Adrenal gland (tissue), 9 donors: ENCODE measurements at regions not wholly inside any gene's neighbourhood (a gene's known extent, or its start where the extent isn't known, plus 50 kb on each side); places are given as distances from the start of the nearest gene placed in this dataset.
"Not testable (repeated sequence)": the region's sequence is repeated elsewhere in the genome, so short reads cannot be mapped to it uniquely, and the experiment has no call there.

ENCODE experiments used
- DNase-seq, 7 donors: peaks; one replicate each; pipeline ENCODE4 v3.0.0-alpha.2; 2019 to 2020
- H3K27ac ChIP-seq, 5 donors: fragments of 200-600 bp; sonication (generic) in 4 of 5; 1 replicate in 3 of 5; 2 replicates in 2 of 5; pipeline versions ENCODE4 v1.5.1 to v1.8.0; 2016 to 2020; ENCODE audit warnings: mild to moderate bottlenecking in 1 of 5
- H3K27me3 ChIP-seq: fragments of 200-600 bp; 2 replicates; pipeline ENCODE4 v1.8.0; 2021
- H3K36me3 ChIP-seq, 2 donors: fragments of 200-600 bp; replicated peaks in 1 of 2; 1 replicate in 1 of 2; 2 replicates in 1 of 2; pipeline versions ENCODE4 v1.5.1 to v1.8.0; 2018 to 2022
- H3K4me1 ChIP-seq, 2 donors: fragments of 200-600 bp; replicated peaks in 1 of 2; 1 replicate in 1 of 2; 2 replicates in 1 of 2; pipeline versions ENCODE4 v1.5.1 to v1.8.0; 2018 to 2021
- H3K4me3 ChIP-seq, 4 donors: fragments of 200-600 bp; sonication (generic) in 3 of 4; one replicate each; pipeline ENCODE4 v1.5.1; 2016 to 2018
- H3K9me3 ChIP-seq, 3 donors: fragments of 200-600 bp; sonication (generic) in 1 of 3; replicated peaks in 1 of 3; 1 replicate in 2 of 3; 2 replicates in 1 of 3; pipeline versions ENCODE4 v1.5.1 to v1.8.0; 2016 to 2021
- CTCF ChIP-seq, 6 experiments: fragments of 450-650 bp in 4 of 6; fragments of 200-600 bp in 2 of 6; sonication (generic) in 1 of 6; IDR thresholded peaks; 1 replicate in 5 of 6; 2 replicates in 1 of 6; pipeline versions ENCODE4 v1.5.1 to v1.8.0; 2016 to 2021; ENCODE audit warnings: antibody characterized with exemption in 6 of 6, mild to moderate bottlenecking in 2 of 6, moderate library complexity in 1 of 6
- POLR2A ChIP-seq, 2 donors: fragments of 450-650 bp; IDR thresholded peaks; one replicate each; pipeline ENCODE4 v1.6.1; 2017; ENCODE audit warnings: antibody characterized with exemption in 2 of 2, mild to moderate bottlenecking in 2 of 2, moderate library complexity in 1 of 2
- WGBS, 4 donors: extraction: QIAGEN DNeasy Blood & Tissue Kit in 2 of 4; methylation state at CpG; one replicate each; pipeline versions ENCODE4 v1.1.5 to v1.1.7; 2013 to 2017; 5-methylcytosine and 5-hydroxymethylcytosine counted together
- intact Hi-C, 2 donors: fragments of 100-400 bp; cut with DNase I; formaldehyde crosslinking; loops; one replicate each; pipeline versions ENCODE4 v1.14.1 to v1.15.0; 2022 to 2023
- donor health status: healthy with polysubstance abuse.
- donor health status: Bipolar disorder and iron deficiency.
- donor health status: DM: yes; HTN: yes; CAD: no.
- donor health status: DM: no; HTN: no; CAD: no.
- donor health status: DM: no; HTN: no; CAD: no.

DNA sequence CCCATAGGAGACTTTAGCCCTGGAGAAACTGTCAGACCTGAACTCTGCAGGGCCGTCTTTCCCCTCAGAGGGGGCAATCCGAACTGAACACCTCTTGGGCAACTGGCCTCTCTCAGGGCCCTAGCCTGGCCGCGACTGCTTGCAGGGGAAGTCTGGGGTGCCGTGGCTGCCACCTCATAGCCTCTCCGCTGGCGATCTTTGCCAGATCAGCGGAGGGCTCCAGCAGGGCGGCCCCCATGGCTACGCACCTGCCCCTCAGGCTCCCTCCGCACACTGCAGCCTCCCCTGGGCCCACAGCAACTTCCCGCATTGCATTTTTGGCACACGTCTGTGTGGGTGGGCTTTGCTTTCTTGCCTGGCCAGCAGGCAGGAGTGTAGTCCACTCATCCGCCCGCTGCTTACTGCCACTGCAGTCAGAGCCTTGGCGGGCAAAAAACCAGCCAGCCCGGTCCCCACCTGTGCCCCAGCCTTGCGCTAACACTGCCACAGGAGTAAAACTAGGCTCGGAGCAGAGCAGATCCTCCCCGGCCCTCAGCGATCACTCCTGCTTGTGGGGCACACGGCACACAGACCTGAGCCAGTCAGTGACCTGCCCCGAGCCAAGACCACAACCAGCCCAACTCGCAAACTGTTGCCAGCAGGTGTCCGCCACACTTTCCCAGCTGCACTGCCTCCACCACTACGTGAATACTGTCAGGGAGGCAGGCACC, 266.8 kb upstream of the CBLB start:
- H3K9me3 ChIP-seq: no peaks in the 10 kb centered on the region
- no peaks in the 10 kb centered on the region for H3K27me3 ChIP-seq
- no peak for DNase-seq
- peaks cover 6 to 9% of the 10 kb centered on the region in 2 donors for H3K4me1 ChIP-seq
- no peak overlapping the region for H3K27ac ChIP-seq
- H3K36me3 ChIP-seq: no peaks in the 10 kb centered on the region
- H3K4me3 ChIP-seq: no peak overlapping the region
- intact Hi-C loops: no loop called here
- TF ChIP-seq CTCF (IDR thresholded peaks at IDR 0.05): no peak
- TF ChIP-seq POLR2A (IDR thresholded peaks at IDR 0.05): no peak
- WGBS, 4 donors: 93 to 96% (median 95%) methylated on average over 5 to 26 of the region's 26 CpGs

DNA sequence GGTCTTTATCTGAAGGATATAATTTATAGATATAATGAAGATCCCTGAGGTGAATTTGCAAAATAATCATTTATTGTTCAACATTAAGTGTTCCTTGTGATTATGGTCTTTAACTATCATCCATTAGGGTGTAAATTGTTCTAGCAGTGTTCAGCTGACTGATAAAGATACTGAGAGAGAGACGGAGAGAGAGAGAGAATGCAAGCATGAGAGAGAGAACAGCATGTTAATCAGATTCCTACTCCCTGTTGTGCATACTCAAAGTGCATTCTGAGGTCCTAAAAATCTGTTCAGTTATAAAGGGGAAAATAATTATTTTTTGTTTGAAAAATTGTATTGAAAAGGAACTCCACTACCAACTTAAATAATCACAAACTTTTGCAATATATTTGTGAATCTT, 271.0 kb upstream of the CBLB start:
- H3K9me3 ChIP-seq: no peaks in the 10 kb centered on the region
- no peaks in the 10 kb centered on the region for H3K27me3 ChIP-seq
- H3K36me3 ChIP-seq: no peaks in the 10 kb centered on the region
- TF ChIP-seq POLR2A (IDR thresholded peaks at IDR 0.05) (no peak), CTCF (IDR thresholded peaks at IDR 0.05) (no peak)
- intact Hi-C loops: no loop called here
- no peaks in the 10 kb centered on the region for H3K4me1 ChIP-seq
- DNase-seq: no peak
- no peak overlapping the region for H3K27ac ChIP-seq
- 50 to 85% (median 56%) methylated on average over 1 of the region's 1 CpG for WGBS, 4 donors
- H3K4me3 ChIP-seq: no peak overlapping the region

DNA sequence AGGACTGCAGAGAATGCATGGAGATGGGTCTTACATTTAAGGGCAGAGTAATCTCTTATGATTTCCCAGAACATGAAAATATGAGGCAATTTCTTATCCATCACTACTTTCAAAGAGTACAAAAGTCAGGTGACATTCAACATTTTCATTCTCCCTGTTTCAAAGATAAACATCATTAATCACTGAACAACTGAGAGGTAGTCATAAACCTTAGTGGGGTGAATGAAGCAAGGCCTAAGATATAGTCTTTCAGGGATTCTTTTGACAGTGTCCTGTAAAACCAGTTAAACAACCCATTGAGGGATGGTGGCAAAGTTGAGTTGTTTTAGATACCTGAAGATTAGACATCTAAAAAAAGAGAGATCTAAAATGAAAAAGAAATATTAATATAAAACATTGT, 271.6 kb upstream of the CBLB start:
- no peak overlapping the region for H3K27ac ChIP-seq
- intact Hi-C loops: no loop called here
- DNase-seq: no peak

DNA sequence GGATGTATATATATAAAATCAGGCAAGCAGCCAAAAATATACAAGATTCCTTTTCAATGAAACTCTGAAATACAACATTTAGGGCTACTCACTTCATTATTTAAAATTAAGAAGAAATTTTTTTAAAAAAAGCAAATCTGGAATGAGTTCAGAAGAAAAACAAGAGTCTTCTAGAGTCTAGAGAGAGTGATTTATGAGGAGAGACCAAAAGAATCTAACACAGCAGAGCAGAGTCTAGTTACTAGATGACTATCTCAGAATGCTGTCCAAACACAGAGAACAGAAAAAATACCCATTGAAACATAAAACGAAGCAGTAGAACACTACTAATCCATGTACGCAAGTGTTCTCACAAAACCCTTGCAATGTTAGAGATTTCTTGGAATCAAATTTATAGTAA, 275.2 kb upstream of the CBLB start:
- WGBS, 4 donors: 75 to 84% (median 81%) methylated on average over 2 of the region's 2 CpGs
- intact Hi-C loops: no loop called here
- no peak for TF ChIP-seq CTCF (IDR thresholded peaks at IDR 0.05)
- no peak for TF ChIP-seq POLR2A (IDR thresholded peaks at IDR 0.05)
- Histone ChIP-seq H3K4me3 (no peak overlapping the region), H3K36me3 (no peaks in the 10 kb centered on the region), H3K27me3 (no peaks in the 10 kb centered on the region), H3K9me3 (no peaks in the 10 kb centered on the region), H3K27ac (no peak overlapping the region), H3K4me1 (no peaks in the 10 kb centered on the region)
- no peak for DNase-seq

More for the DNA sequence above, 271.6 kb upstream of the CBLB start:
- Histone ChIP-seq H3K9me3 (no peaks in the 10 kb centered on the region), H3K27me3 (no peaks in the 10 kb centered on the region), H3K36me3 (no peaks in the 10 kb centered on the region), H3K4me1 (no peaks in the 10 kb centered on the region), H3K4me3 (no peak overlapping the region)
- no peak for TF ChIP-seq POLR2A (IDR thresholded peaks at IDR 0.05)
- TF ChIP-seq CTCF (IDR thresholded peaks at IDR 0.05): no peak

GRCh38 chr3:106148440-106149082, 279.7 kb upstream of the CBLB start:
- intact Hi-C loops, H3K36me3 ChIP-seq, H3K27ac ChIP-seq, DNase-seq, H3K4me3 ChIP-seq, H3K9me3 ChIP-seq, H3K4me1 ChIP-seq, H3K27me3 ChIP-seq: not testable (repeated sequence)
- WGBS, 4 donors: 95 to 99% (median 97%) methylated on average over 8 to 28 of the region's 28 CpGs
